ENCODE measurements at regions not wholly inside any gene's neighbourhood (a gene's known extent, or its start where the extent isn't known, plus 50 kb on each side); places are given as distances from the start of the nearest gene placed in this dataset.
"Not testable (repeated sequence)": the region's sequence is repeated elsewhere in the genome, so short reads cannot be mapped to it uniquely, and the experiment has no call there.

DNA sequence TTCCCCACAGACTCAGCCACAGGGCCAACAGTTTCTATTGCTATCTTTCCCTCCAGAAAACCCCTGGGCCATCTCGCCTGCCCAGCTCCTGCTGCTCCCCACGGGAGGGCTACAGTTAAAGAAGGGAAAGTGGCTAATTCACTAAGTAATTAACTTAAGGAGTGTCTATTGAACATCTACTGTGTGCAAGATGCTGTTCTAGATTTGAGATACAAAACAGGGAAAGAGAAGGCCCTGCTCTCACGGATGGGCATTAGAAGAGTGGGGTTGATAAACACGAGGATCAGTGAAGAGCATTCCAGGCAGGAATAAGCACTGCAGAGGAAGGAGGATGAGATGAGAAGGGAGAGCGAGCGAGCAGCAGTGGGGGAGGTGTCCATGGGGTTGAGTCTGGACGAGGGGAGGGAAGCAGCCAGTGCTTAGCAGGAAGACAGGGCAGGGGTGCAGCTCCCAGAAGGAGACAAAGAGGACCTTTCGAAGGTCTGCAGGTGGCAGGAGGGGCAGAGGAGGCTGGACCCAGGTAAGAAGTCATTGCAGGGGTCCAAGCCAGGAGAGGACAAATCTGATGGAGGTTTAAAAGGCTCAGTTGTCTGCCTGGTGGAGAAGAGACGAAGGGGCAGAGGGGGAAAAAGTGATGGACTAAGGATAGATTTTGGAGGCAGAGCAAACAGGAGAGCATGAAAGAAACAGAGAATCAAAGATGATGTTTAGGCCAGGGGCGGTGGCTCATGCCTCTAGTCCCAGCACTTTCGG, 64.7 kb downstream of the KLF15 start:
- H3K27me3 ChIP-seq (ENCODE audit: low read depth, low read length): no peaks in the 10 kb centered on the region
- H3K27ac ChIP-seq (ENCODE audit: low read length): no peak overlapping the region
- H3K9me3 ChIP-seq (ENCODE audit: control insufficient read depth in 1 of 2, low read length in 2 of 2): no peaks in the 10 kb centered on the region
- H3K36me3 ChIP-seq (ENCODE audit: control insufficient read depth in 1 of 2, insufficient read depth in 2 of 2, low read length in 2 of 2): no peaks in the 10 kb centered on the region
- H3K4me1 ChIP-seq (ENCODE audit: control insufficient read depth in 1 of 2, insufficient read depth in 2 of 2, low read length in 2 of 2): peaks cover 0 to 4% of the 10 kb centered on the region in 2 donors
- H3K4me3 ChIP-seq (ENCODE audit: low read depth in 1 of 2, low read length in 2 of 2): no peak overlapping the region

GRCh38 chr3:126291537-126291936, 65.7 kb downstream of the KLF15 start:
- no peak overlapping the region for H3K4me3 ChIP-seq (ENCODE audit: low read depth in 1 of 2, low read length in 2 of 2)
- H3K36me3 ChIP-seq (ENCODE audit: control insufficient read depth in 1 of 2, insufficient read depth in 2 of 2, low read length in 2 of 2): no peaks in the 10 kb centered on the region
- H3K9me3 ChIP-seq (ENCODE audit: control insufficient read depth in 1 of 2, low read length in 2 of 2): no peaks in the 10 kb centered on the region
- no peaks in the 10 kb centered on the region for H3K27me3 ChIP-seq (ENCODE audit: low read depth, low read length)
- H3K4me1 ChIP-seq (ENCODE audit: control insufficient read depth in 1 of 2, insufficient read depth in 2 of 2, low read length in 2 of 2): peaks cover 0 to 8% of the 10 kb centered on the region in 2 donors
- no peak overlapping the region for H3K27ac ChIP-seq (ENCODE audit: low read length)

DNA sequence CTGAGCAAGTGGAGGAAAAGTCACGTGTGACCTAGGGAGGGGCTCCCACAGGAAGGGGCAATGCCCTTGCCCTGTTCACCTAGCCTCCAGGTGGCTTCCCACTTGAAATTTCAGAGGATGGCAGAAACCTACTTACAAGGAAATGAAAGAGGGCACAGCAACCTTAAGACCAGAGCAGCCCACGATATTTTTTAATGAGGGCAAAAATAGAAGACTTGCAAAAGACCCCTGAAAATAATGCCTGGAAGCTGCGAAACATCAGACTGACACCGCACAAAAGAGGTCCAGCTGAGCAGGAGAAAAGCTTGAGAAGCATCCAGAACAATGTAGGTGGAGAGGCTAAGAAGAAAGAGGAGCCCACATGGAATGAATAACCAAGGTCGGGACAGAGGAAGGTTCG, 66.1 kb downstream of the KLF15 start:
- H3K27me3 ChIP-seq (ENCODE audit: low read depth, low read length): no peaks in the 10 kb centered on the region
- H3K27ac ChIP-seq (ENCODE audit: low read length): no peak overlapping the region
- H3K4me3 ChIP-seq (ENCODE audit: low read depth in 1 of 2, low read length in 2 of 2): no peak overlapping the region
- H3K4me1 ChIP-seq (ENCODE audit: control insufficient read depth in 1 of 2, insufficient read depth in 2 of 2, low read length in 2 of 2): peaks cover 0 to 9% of the 10 kb centered on the region in 2 donors
- no peaks in the 10 kb centered on the region for H3K9me3 ChIP-seq (ENCODE audit: control insufficient read depth in 1 of 2, low read length in 2 of 2)
- no peaks in the 10 kb centered on the region for H3K36me3 ChIP-seq (ENCODE audit: control insufficient read depth in 1 of 2, insufficient read depth in 2 of 2, low read length in 2 of 2)

- Histone ChIP-seq H3K9me3 (ENCODE audit: control insufficient read depth in 1 of 2, low read length in 2 of 2) (no peaks in the 10 kb centered on the region), H3K4me3 (ENCODE audit: low read depth in 1 of 2, low read length in 2 of 2) (no peak overlapping the region), H3K27me3 (ENCODE audit: low read depth, low read length) (no peaks in the 10 kb centered on the region), H3K4me1 (ENCODE audit: control insufficient read depth in 1 of 2, insufficient read depth in 2 of 2, low read length in 2 of 2) (peaks cover 0 to 9% of the 10 kb centered on the region in 2 donors), H3K27ac (ENCODE audit: low read length) (no peak overlapping the region), H3K36me3 (ENCODE audit: control insufficient read depth in 1 of 2, insufficient read depth in 2 of 2, low read length in 2 of 2) (no peaks in the 10 kb centered on the region)
These were observed 66.9 kb downstream of the KLF15 start for GRCh38 chr3:126290325-126290724.

DNA sequence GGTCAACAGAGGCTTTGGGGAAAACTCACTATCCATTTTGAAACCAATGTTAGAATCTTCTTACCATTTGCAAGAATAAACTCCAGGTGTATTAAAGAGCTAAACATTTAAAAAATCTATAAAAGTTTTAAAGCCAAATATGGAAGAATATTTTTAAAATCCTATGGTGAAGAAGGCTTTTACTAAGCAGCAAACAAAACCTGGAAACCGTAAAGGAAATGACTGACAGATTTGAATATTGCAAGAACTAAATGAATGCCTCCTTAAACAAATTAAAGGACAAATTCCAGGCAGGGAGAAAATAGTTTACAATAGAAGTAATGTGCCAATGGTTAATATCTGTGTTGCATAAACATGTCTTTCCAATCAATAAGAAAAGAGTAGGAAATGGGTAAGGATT, 68.1 kb downstream of the KLF15 start:
- Histone ChIP-seq H3K27ac (ENCODE audit: low read length) (no peak overlapping the region), H3K4me3 (ENCODE audit: low read depth in 1 of 2, low read length in 2 of 2) (no peak overlapping the region), H3K4me1 (ENCODE audit: control insufficient read depth in 1 of 2, insufficient read depth in 2 of 2, low read length in 2 of 2) (peaks cover 0 to 9% of the 10 kb centered on the region in 2 donors), H3K36me3 (ENCODE audit: control insufficient read depth in 1 of 2, insufficient read depth in 2 of 2, low read length in 2 of 2) (no peaks in the 10 kb centered on the region), H3K27me3 (ENCODE audit: low read depth, low read length) (no peaks in the 10 kb centered on the region), H3K9me3 (ENCODE audit: control insufficient read depth in 1 of 2, low read length in 2 of 2) (no peaks in the 10 kb centered on the region)

- no peak overlapping the region for H3K27ac ChIP-seq (ENCODE audit: low read length)
- H3K36me3 ChIP-seq (ENCODE audit: control insufficient read depth in 1 of 2, insufficient read depth in 2 of 2, low read length in 2 of 2): no peaks in the 10 kb centered on the region
- H3K4me3 ChIP-seq (ENCODE audit: low read depth in 1 of 2, low read length in 2 of 2): peak overlapping the region in 1 of 2 donors; percentile 66
- H3K9me3 ChIP-seq (ENCODE audit: control insufficient read depth in 1 of 2, low read length in 2 of 2): no peaks in the 10 kb centered on the region
- peaks cover 0 to 9% of the 10 kb centered on the region in 2 donors for H3K4me1 ChIP-seq (ENCODE audit: control insufficient read depth in 1 of 2, insufficient read depth in 2 of 2, low read length in 2 of 2)
- no peaks in the 10 kb centered on the region for H3K27me3 ChIP-seq (ENCODE audit: low read depth, low read length)
These were observed 68.9 kb downstream of the KLF15 start for GRCh38 chr3:126288314-126288713.

- no peaks in the 10 kb centered on the region for H3K9me3 ChIP-seq (ENCODE audit: control insufficient read depth in 1 of 2, low read length in 2 of 2)
- H3K27me3 ChIP-seq (ENCODE audit: low read depth, low read length): no peaks in the 10 kb centered on the region
- H3K27ac ChIP-seq (ENCODE audit: low read length): no peak overlapping the region
- H3K4me1 ChIP-seq (ENCODE audit: control insufficient read depth in 1 of 2, insufficient read depth in 2 of 2, low read length in 2 of 2): peaks cover 0 to 9% of the 10 kb centered on the region in 2 donors
- peak overlapping the region; percentile 59 to 66 for H3K4me3 ChIP-seq (ENCODE audit: low read depth in 1 of 2, low read length in 2 of 2)
- no peaks in the 10 kb centered on the region for H3K36me3 ChIP-seq (ENCODE audit: control insufficient read depth in 1 of 2, insufficient read depth in 2 of 2, low read length in 2 of 2)
These were observed 69.5 kb downstream of the KLF15 start for GRCh38 chr3:126287536-126288241.

GRCh38 chr3:126287171-126287535, 70.1 kb downstream of the KLF15 start:
- peak overlapping the region; percentile 45 for H3K27ac ChIP-seq (ENCODE audit: low read length)

GRCh38 chr3:126285369-126285768, 71.8 kb downstream of the KLF15 start:
- Histone ChIP-seq H3K4me1 (ENCODE audit: control insufficient read depth in 1 of 2, insufficient read depth in 2 of 2, low read length in 2 of 2) (peaks cover 0 to 9% of the 10 kb centered on the region in 2 donors), H3K9me3 (ENCODE audit: control insufficient read depth in 1 of 2, low read length in 2 of 2) (peaks cover 3% of the 10 kb centered on the region in 2 donors), H3K4me3 (ENCODE audit: low read depth in 1 of 2, low read length in 2 of 2) (no peak overlapping the region), H3K27ac (ENCODE audit: low read length) (no peak overlapping the region), H3K27me3 (ENCODE audit: low read depth, low read length) (no peaks in the 10 kb centered on the region), H3K36me3 (ENCODE audit: control insufficient read depth in 1 of 2, insufficient read depth in 2 of 2, low read length in 2 of 2) (no peaks in the 10 kb centered on the region)

More at GRCh38 chr3:126287171-126287535, 70.1 kb downstream of the KLF15 start:
- H3K36me3 ChIP-seq (ENCODE audit: control insufficient read depth in 1 of 2, insufficient read depth in 2 of 2, low read length in 2 of 2): no peaks in the 10 kb centered on the region
- H3K9me3 ChIP-seq (ENCODE audit: control insufficient read depth in 1 of 2, low read length in 2 of 2): no peaks in the 10 kb centered on the region
- no peaks in the 10 kb centered on the region for H3K27me3 ChIP-seq (ENCODE audit: low read depth, low read length)
- peak overlapping the region; percentile 59 to 66 for H3K4me3 ChIP-seq (ENCODE audit: low read depth in 1 of 2, low read length in 2 of 2)
- peaks cover 0 to 9% of the 10 kb centered on the region in 2 donors for H3K4me1 ChIP-seq (ENCODE audit: control insufficient read depth in 1 of 2, insufficient read depth in 2 of 2, low read length in 2 of 2)

- H3K9me3 ChIP-seq (ENCODE audit: control insufficient read depth in 1 of 2, low read length in 2 of 2): peaks cover 3% of the 10 kb centered on the region in 2 donors
- H3K36me3 ChIP-seq (ENCODE audit: control insufficient read depth in 1 of 2, insufficient read depth in 2 of 2, low read length in 2 of 2): no peaks in the 10 kb centered on the region
- H3K27me3 ChIP-seq (ENCODE audit: low read depth, low read length): no peaks in the 10 kb centered on the region
- H3K4me1 ChIP-seq (ENCODE audit: control insufficient read depth in 1 of 2, insufficient read depth in 2 of 2, low read length in 2 of 2): peaks cover 0 to 9% of the 10 kb centered on the region in 2 donors
- H3K27ac ChIP-seq (ENCODE audit: low read length): no peak overlapping the region
- no peak overlapping the region for H3K4me3 ChIP-seq (ENCODE audit: low read depth in 1 of 2, low read length in 2 of 2)
These were observed 72.8 kb downstream of the KLF15 start for GRCh38 chr3:126284258-126284904.

- not testable (repeated sequence) for H3K4me3 ChIP-seq (ENCODE audit: low read depth in 1 of 2, low read length in 2 of 2); H3K27ac ChIP-seq (ENCODE audit: low read length)
These were observed 73.6 kb downstream of the KLF15 start for GRCh38 chr3:126283651-126284050.

More at GRCh38 chr3:126283651-126284050, 73.6 kb downstream of the KLF15 start:
- H3K36me3 ChIP-seq (ENCODE audit: control insufficient read depth in 1 of 2, insufficient read depth in 2 of 2, low read length in 2 of 2); H3K27me3 ChIP-seq (ENCODE audit: low read depth, low read length); H3K9me3 ChIP-seq (ENCODE audit: control insufficient read depth in 1 of 2, low read length in 2 of 2); H3K4me1 ChIP-seq (ENCODE audit: control insufficient read depth in 1 of 2, insufficient read depth in 2 of 2, low read length in 2 of 2): not testable (repeated sequence)

Measured in muscle layer of duodenum (tissue), 2 donors.